GM19455 (cell line): ENCODE measurements at regions not wholly inside any gene's neighbourhood (a gene's known extent, or its start where the extent isn't known, plus 50 kb on each side); places are given as distances from the start of the nearest gene placed in this dataset.
A peak's percentile ranks its signal among the peaks of the same experiment; 100 is the strongest.

Experiments
- ATAC-seq: cut with Tn5 transposase; IDR thresholded peaks from one replicate; pipeline ENCODE4 v1.9.1; 2021; ENCODE audit not compliant: unreplicated experiment

DNA sequence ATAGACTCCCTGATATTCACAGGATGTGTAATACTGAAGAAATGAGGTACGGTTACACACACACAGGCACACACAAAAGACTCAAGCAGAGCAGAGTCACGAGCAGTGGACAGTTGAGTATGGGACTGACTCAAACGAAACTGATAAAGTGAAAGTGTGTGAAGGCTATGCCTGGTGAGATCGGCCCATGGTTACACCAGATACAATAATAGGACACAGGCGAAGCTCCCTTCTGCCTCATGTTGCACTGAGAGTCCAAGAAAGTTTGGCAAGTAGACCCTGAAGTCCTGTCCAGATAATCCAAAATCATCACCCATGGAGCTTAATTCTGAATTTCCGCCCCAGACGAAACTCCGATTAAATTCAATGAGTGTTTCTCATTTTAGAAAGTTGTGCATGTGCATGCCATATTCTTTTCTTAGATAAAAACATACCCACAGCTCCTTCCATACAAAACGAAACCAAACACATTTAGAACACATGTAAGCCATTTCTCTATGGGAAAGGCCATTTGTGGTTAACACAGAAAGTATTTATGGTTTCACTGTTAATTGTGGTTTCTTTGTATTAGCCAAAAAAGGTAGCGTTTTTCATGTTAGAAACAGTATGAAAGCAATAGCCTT, 567.6 kb downstream of the PLCL1 start:
- ATAC-seq, result peak; percentile 93

DNA sequence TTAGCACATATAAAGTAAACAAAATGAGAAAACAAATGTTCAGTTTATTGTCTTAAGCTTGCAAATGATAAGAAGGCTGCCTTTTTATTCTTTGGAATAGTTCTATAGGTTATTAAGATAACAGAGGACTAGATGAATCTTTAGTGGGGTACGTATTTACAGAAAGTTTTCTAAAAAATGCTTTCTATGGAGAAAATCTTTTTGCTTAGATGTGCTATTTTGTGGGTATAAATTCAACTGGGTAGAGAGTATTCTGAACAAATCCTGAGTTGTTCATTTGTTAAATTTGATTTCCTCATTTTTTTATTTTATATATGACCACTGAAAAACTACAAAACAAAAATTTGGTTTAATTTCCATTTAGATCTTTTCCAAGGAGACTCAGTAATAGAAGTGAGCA, 566.9 kb downstream of the PLCL1 start:
- no peak for ATAC-seq

DNA sequence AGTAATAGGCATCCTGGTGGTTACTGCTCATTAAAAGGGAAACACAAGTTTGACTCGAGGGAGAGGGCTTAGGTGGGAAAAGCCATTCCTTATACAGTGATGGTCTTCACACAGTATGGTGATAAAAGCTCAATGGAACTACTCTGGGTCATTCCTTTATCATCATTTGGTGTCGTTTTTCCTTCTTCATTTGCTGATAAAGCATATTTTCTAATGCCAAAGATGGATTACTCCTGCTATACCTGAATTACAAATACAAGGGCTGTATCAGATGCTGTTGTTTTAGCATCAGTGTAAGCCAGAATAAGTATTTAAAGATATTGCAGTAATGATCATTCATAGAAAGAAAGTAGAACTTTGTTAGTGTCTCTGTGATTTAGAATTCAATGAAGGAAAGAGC, 563.7 kb downstream of the PLCL1 start:
- no peak for ATAC-seq

DNA sequence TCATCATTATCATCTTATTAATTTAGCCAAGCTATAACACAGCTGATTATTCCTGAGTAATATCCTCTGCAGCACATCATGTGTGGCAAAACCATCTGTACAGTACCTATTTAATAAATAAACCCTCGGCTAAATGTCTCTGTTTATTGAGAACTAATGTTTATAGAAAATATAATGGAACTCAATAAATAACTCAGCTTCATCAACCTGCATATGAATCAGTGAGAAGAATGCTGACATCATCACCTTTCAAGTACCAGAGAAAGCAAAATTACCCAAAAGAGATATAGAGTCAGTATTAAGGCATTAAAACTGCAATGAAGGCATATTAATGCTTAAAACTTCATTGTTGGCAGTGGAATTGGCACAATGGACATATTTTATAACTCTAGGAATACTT, 558.3 kb downstream of the PLCL1 start:
- no peak for ATAC-seq

DNA sequence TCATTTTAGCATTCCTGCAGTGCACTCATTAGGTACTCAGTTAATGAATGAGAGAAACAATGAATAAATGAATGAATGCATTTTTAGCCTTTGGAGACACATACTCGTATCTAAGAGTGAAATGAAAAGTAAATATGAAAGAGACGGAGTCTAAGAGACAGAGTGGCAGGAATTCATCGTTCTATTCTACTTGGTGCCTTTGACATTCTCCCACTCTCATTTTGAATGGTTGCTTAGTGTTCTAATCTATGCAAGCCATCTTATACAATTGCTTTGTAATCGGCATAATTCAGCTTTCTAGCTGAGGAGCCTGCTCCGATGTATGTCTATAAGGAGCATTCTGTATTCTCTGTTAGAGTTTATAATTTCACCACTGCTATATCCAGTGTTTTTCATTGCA, 554.9 kb downstream of the PLCL1 start:
- ATAC-seq, result no peak

DNA sequence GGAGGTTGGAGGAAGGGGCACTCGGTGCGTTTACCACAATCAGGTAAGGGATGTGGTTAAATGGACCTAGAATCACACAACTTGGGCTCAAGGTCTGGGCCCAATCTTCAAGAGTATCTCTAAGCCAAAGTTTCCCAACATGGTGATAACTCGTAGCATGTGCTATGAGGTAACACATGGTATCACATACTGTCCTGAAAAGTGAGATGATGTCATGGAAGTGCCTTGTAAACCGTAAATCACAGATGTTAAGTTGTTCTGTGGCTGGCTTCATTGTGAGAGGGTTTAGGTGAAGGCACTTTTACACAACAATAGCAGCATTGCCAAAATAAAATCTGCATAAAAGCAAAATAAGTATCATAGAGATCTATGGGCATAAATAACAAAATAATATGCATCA, 551.8 kb downstream of the PLCL1 start:
- no peak for ATAC-seq

DNA sequence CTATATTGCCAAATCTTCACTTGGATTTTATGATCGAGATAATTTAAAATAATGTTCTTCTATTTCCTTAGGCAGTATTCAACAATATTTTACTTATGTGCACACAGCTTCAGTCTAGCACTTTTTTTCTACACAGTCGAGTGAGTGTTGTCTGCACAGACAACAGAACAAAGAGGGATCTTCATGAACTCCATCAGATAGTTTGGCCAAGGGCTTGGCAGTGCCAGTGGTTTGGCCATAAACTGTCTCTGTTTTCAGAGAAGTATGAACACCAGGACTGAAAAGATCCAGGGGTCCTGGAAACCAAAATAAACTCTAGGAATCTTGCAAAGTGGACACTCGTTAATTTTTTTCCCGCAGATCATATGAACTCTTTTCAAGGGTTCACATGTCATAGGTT, 547.3 kb downstream of the PLCL1 start:
- ATAC-seq, result no peak

DNA sequence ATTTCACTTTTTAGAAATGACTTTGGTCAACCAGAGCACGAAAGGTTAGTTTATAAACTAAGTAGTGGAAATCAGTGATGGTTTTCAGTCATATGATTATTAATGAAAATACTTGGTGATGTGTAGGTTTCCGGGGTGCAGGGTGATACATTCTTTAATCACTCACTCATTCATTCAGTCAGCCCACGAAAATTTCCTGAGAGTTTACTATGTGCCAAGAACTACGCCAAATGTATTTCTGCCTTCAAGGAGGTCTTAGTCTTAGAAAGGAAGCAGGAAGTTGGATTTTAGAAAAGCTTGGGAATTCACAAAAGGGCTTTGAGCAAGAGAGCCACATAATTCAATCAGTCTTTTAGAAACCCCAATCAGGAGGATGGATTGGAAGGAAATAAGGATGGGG, 543.6 kb downstream of the PLCL1 start:
- no peak for ATAC-seq

DNA sequence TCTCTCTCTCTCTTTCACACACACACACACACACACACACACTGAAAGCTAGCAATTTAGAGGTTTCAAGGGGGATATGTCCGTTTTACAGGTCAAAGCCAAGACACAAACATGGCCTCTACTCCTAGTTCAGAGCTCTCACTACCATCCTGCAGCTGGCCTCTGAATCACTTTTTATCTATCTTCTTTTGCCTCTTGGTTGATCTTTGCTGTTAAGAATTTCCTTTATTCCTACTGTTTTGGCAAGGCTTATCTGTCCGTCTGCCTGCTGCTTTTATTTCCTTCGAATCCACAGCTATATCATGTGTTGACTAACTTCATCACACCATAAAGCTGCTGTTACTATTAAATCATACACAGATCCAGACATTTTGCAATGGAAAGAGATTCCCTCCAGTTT, 543.0 kb downstream of the PLCL1 start:
- ATAC-seq, result no peak

DNA sequence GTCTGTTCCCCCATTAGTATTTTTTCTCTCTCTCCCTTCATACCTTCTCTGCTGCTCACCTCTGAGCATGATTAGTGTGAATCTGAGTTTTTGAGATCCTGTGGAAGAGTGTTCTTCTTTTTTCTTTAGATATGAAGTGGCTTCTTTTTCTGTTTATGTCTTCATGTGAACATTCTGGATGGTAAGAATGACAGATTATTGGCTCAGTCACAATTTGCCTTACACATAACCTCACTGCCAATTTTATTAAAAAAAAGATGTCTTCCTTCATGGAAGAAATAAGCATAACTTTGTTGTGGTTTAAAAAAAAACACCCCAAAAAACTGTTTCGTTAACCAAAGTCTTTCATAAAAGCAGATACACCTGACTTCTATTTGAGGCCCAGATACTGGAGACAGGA, 539.1 kb downstream of the PLCL1 start:
- no peak for ATAC-seq

DNA sequence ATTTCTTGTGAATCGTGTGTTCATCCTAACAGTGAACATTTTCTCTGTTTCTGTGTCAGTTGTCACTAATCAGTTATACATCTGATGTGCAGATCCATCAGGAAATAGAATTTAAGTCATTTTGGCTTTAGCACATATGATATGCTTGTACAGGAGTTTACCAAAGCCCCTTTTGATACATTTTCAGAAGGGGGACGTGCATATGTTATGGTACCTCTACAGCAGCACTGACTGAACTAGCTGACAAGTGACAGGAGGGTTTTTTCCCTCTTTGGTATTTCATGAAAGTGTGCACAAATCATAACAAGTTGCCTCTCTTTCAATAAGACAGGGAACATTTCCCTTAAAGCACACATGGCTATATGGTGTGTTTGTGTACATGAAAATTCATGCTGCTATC, 536.5 kb downstream of the PLCL1 start:
- ATAC-seq, result no peak

DNA sequence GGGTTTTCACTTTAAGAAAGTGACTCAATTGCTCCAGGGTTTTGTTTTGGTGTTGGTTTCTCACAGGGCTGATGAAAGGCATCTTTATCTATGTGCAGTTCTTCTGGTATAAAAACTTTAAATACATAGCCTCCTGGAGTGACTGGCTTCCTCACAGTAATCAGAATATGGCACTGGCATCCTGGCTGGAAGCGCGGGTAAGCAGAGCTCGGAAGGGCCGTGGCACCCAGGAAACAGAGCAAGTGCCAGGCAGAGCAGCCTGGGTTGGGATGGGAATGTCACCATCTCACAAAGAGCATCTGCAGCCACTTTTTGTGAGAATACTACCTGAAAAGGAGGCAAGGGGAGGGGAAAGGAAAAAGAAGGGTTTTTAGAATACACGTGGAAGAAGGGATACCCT, 534.7 kb downstream of the PLCL1 start:
- ATAC-seq, result no peak

DNA sequence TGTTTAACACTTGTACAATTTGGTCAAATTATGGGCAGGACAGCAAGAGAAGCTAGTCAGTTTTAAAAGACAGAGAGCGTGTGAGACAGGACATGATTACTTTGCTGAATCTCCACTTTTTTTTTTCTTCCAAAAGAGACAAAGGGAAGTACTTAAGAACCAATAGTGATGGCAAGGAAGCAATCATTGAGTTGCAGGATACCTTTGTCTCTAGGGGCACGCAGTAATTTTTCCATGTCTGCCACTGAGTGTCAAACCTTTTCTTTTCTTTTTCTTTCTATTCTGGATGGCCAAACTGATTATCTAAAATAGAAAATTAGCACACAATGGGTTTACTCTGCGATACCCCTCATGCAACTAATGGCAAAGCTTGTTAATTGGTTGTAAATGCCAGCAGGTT, 533.0 kb downstream of the PLCL1 start:
- no peak for ATAC-seq

DNA sequence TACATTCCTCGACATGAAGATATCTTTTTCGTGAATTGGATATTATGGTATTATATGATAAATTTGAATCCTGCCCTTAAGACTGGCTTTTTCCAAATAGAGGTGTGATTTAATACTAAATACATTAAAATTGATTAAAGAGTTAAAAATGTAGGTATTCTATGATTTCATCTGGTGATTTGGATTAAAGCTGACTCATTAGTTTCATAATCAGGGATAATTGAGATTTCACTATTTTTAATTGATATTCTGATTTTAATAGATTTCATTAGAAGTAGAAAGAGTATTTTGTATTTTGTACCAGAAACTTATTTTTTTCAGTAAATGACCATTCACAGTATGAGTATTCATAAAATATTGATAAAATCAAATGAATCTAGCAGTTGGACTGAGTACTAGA, 524.1 kb downstream of the PLCL1 start:
- ATAC-seq, result no peak

DNA sequence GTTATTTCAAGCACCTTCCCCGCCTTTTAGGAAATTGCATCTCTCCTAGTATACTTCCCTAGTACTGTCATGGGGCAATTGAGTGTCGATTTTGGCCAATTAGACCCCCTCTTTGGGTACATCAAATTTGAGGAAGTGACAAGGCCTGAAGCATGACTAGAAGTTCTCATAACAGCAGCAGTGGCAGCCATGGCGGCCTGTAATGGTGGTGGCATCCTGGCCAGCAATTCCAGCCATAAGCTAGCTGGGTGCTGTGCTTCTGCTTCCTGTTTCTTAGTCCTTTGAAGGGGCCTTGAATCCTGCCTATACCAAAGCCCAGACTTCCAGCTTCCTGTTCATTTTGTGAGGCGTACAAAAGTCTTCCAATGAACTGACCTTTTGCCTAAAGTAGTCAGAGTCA, 523.1 kb downstream of the PLCL1 start:
- no peak for ATAC-seq

DNA sequence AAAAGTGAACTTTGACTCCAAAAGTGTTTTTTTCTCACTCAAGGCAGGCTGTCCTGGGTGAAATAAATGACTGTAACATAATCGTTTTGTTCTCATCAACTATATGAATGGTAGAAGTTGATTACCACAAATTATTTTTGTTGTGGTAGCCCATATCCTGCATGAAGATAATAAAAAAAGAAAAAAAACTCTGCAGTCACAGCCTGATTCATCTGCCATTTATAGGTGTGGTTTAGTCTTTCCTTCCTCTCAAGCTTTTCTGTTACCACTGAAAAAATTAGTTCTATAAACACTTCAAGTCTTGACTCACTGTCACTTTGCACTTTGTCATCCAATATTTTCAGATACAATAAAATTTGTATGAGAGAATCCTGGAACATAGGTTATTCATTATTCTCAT, 522.0 kb downstream of the PLCL1 start:
- ATAC-seq, result no peak

DNA sequence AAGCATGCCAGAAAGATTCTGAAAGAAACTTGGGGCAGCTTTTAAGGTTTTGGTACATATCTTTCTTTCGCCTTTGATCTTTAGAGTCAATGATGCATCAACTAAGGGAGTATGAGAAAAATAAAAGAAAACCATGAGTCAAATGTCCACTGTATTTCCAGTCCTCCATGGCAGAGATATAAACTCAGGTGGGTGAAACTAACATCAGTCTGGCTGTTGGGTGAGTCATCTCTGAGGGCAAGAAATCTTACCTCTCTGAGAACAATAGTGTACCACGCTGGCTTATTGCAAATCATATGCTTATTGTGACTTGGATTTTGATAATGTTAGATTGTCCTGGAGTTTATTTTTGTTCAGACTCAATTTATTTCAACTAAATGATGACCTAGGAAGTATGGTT, 521.0 kb downstream of the PLCL1 start:
- no peak for ATAC-seq

DNA sequence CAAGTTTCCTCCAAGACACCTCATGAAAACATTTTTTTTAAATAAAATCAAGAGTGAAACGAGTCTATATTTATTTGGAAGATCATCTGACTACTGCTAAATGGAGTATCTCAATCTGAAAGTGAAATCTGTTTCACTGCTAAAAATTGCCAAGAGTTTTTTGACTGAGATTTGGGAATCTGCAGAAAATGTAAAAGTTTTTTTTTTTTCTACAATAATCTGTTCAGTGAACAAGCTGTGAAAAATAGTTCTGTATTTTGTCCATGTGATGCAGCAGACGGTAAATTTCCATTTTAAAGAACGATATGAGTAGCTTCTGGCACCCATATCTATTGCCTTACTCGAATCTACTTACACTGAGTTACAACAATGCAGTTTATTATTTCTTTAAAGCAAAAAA, 519.7 kb downstream of the PLCL1 start:
- no peak for ATAC-seq

DNA sequence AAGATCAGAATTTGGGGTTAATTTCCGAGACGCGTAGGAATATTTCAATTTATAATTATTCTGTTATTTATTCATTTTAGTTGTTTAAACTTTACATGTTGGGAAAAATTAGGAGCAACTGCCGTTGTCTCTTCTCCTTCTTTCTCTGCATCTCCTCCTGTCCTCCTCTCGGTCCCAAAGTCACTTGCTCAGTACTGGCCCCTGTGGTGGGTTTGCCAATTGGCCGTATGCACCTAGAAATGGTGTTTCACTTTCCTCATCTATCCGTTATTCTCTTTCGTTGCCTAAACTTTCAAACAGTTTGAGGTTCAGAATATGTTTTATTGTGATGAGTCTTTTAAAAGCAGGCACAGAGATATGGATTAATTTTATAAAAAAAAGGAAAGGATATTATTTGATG, 517.9 kb downstream of the PLCL1 start:
- ATAC-seq, result no peak

DNA sequence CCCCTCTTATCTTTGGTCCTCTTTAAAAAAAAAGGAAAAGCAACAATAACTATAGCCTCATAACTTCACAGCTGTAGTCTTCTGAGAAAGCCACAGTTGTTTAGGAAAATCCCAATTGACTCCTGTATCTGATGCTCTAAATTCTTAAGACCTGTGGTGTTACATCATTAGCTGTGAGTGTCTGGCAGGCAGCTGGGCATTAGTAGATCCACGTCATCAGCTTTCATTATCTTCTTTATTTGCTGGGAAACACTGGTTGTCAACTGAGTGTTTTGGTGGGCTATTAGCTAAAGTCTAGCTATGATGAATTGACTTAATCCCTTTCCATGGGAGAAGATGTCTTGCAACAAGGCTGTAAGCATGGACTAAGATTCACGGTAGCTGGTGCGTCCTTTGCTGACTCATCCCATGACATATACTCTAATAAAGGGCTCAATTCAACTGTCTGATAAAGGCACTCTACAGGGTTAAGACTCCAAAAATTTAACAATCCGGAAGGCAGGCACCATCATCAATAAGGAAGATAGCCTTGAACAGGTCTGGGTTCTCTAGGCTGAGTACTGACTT, 517.2 kb downstream of the PLCL1 start:
- no peak for ATAC-seq

DNA sequence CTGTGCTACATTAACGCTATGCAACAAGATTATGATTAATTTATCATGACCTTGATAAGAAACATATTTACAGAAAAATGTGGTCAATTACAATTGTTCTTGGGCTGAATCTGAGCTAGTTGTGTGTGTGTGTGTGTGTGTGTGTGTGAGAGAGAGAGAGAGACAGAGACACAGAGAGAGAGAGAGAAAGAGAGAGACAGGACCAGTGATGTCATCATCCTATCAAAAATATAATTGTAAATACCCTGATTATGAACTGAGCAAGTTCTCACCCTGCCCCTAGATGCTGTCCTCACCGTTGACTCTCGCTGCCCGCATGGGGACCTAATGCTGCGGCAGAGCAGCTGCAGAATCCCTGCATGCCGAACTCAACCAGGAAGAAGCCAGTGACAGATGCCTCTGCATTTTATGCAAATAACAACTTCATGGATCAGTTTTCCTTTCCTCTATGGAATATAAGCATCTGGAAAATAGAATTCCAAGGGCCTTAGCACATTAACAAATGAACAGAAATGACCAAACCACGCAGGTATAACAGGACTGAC, 512.5 kb downstream of the PLCL1 start:
- no peak for ATAC-seq

DNA sequence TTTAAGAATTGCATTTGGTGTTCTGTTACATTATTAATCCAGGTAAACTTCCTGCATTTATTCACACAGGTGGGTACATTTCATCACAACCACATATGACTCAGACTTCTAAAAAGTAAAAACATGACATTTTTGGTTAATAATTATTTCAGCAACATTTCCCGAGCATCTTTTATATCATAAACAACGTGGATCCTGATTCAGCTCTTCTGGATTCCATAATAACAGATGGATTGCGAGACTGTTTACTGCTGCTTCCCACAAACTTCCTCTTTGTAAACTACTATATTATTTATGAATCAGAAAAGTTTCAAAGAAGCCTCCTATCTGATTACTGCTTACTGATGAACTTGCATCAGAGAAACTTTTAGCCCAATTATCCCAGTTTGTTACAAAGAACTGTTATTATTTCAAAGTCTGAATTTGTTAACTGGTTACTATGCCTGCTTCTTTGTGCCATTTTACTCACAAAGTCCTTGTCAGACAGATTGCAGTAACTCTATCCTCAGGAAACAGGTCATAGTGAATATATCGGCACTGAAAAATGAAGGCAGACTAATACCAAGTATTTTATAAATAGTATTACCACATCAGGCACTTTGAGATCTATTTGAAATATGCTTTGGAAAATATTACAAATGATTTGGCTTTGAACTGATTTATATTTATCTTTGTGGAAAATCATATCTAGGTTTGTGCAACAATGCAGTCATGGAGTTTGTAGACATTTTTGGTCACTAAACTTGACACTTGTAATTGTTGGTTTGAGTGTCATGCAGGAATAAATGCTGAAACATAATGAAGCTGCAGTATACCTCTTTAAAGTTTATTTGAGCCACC, 511.6 kb downstream of the PLCL1 start:
- ATAC-seq, result no peak
